GM19324 (cell line): ENCODE measurements at regions not wholly inside any gene's neighbourhood (a gene's known extent, or its start where the extent isn't known, plus 50 kb on each side); places are given as distances from the start of the nearest gene placed in this dataset.

Experiments used
- ATAC-seq: cut with Tn5 transposase; IDR thresholded peaks from one replicate; pipeline ENCODE4 v1.9.1; 2021; ENCODE audit warnings: mild to moderate bottlenecking, moderate library complexity; ENCODE audit not compliant: unreplicated experiment, low FRiP score

- no peak for ATAC-seq
Measured at GRCh38 chr16:85306071-85306792, 194.0 kb upstream of the CIBAR2 start.

- no peak for ATAC-seq
Measured at GRCh38 chr16:85306793-85307551, 194.7 kb upstream of the CIBAR2 start.

GRCh38 chr16:85307552-85308364 lies 195.5 kb upstream of the CIBAR2 start:
- ATAC-seq = no peak

DNA sequence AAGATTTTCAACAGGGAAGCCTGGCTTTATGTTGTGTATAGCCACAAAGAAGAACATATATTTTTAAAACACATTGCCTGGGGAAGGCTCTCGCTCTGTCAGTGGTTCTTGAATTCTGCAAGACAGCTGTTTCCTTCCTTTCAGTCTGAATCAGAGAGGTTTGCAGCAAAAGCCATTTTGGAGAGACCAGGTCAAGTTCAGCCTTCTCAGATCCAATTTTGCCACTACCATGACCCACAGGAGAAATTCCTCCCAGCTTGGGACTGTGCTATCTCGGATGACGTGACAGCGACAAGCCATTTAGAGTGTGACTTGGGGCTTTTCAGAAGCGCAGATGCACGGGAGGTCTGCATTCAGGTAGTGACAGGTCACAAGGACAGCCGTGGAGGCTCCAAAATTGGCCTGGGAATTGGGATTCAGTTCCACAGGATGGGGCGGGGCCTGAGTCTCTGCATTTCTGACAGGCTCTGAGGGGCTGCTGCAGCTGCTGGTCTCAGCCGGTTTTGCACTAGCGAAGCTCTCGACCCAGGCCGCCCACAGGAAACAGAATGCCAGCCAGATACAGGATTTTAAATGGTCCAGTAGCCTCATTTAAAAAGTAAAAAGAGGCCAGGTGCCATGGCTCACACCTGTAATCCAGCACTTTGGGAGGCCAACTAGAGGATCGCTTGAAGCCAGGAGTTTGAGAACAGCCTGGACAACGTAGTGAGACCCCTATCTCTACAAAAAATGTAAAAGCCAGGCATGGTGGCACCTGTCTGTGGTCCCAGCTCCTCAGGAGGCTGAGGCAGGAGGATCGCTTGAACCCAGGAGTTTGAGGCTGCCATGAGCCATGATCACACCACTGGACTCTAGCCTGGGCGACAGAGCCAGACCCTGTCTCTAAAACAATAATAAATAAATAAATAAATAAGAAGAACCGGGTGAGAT lies 196.6 kb upstream of the CIBAR2 start:
- no peak for ATAC-seq

- no peak for ATAC-seq
Measured at GRCh38 chr16:85309656-85310587, 197.7 kb upstream of the CIBAR2 start.

- no peak for ATAC-seq
Measured at GRCh38 chr16:85310868-85311585, 198.8 kb upstream of the CIBAR2 start.

- ATAC-seq = no peak
Measured at GRCh38 chr16:85311741-85312140, 199.5 kb upstream of the CIBAR2 start.

- ATAC-seq = no peak
Measured at GRCh38 chr16:85312174-85312573, 199.9 kb upstream of the CIBAR2 start.

DNA sequence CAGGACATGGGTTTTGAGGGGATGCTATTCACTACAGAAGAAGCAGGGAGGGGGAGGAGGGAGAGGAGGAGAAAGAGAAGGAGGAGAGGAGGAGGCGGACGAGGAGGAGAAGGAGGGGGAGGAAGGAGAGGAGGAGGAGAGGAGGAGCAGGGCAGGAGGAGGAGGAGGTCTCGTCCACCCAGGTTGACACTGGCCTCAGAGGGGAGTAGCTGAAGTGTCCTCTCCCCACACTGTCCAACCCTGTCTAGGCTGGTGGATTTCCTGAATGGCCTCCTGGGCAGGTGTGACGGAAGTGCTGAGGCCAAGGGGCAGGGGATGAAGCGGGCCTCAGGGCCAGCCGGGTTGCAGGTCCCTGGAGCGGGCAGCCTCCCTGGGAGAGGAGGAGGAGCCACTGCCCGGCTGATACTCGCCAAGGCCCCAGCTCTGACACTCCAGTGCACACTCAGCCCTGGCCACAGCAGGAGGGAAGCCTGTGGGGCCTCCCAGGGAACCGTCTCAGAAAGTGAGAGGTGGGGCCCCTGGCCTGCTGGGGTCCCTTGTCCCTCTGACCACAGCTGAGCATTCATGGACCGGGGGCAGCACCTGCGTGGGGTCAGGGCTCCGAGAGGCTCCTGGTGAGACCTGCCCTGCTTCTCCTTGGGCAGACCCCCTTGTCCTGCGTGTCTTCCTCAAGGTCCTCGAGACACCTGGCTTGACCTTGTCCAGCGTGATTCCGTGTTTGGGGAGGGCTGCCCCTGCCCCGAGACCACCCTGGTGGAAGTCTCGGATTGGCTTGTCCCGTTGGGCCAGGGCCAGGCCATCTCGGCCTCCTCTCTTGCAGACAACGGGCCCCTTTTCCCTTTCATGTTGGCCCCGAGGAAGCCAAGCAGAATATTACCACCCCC lies 200.6 kb upstream of the CIBAR2 start:
- ATAC-seq = no peak

DNA sequence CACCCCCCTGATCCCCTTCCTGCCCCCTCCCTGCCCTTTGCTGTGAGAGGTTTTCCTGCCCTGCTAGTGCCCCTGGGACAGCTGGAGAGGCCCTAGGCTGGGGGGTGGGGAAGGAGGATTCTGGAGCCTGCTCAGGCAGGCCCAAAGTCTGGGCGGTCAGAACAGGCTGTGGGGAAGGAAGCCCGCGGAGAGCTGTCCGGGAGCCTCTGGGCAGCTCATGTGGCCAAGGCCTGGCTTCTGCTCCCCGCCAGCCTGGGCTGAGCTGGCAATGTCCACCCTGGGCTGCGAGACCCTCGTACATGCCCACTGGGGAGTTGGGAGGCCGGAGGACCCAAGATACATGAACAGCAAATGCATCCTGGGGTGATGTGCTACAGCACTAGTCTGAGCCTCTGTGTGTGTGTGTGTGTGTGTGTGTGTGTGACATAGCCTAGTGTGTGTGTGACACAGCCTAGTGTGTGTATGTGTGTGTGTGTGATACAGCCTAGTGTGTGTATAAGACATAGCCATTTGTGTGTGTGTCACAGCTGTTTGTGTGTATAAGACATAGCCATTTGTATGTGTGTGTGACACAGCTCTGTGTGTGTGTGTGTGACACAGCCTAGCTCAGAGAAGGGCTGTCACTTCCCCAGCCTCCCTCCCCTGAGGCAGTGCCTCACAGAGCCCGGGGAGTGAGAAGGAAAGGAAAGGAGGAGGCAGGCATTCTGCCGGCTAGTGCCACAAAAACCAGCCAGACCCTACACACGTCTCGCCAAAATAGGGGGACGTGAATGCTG lies 201.4 kb upstream of the CIBAR2 start:
- no peak for ATAC-seq

DNA sequence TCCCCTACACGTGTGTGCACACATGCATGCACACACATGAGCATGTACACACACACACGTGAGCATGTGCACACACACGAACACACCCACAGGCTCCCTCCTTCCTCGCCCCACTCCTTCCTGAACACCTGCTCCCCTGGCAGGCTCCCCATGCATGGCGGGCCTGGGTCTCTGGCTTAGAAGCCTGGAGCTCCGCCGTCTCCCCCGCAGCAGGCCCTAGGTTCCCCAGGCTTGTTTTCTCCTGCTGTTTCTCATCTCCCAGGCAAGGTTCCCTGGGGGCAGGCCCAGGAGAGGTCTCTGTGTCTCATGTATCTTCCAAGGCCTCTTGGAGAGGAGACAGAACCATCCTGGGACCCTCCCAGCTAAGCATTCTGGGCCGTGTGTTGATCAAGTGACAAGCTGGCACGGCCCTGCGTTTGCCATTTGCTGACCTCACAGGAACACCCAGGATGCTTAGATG lies 202.3 kb upstream of the CIBAR2 start:
- ATAC-seq = no peak

DNA sequence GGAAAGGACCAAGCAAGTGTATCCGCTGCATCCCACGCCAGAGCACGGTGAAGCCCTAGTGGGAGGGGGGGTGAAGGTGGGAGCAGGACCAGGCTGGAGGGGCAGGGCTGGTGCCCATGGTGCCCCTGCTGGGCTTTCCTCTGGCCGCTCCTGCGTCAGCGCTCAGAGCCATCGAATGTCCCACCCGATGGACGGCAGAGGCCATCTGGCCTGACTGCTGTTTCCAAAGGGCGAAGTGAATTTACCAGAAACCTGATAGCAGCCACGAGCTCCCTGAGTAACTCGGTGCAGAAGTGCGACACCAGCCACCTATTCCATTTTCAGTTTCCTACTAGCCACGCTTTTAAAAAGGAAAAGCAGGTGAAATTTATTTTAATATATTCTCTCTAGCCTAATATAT lies 203.6 kb upstream of the CIBAR2 start:
- ATAC-seq = no peak

GRCh38 chr16:85316321-85316919 lies 204.1 kb upstream of the CIBAR2 start:
- ATAC-seq = no peak

DNA sequence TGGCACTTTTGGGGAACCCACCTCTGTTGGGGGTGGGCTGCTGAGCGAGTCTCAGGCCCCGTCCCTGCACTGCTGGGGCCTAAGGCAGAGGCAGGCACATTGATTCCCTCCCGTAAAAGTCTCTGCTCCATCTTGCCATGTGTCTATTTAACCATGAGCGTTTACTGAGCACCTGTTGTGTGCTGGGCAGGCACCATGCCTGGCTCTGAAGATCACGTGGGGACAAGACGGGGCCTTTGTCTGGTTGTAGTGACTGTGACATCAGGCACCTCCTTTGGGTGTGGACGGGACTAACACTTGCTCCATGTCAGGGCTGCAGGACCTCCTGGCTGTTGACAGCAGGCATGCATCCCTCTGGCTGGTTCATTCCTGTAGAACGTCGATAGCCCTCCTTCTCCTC lies 204.7 kb upstream of the CIBAR2 start:
- ATAC-seq = no peak

DNA sequence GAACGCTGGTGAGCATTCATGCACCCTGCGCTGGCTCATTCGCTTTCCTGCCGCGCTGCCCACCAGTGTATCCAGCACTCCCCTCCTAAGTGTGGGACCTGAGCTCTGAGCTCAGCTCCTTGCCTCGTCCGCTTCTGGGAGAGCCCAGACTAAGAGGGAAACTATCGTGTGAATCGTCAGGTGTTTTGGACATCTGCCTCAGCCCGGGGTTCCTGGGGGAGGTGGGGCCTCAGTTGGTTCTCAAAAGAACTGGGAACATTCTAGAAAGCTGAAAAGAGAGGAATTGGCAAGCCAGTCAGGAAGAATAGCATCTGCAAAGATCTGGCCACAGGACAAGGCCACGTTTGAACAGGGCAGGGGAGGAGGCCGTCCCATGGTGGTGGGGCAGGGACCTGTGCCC lies 205.4 kb upstream of the CIBAR2 start:
- ATAC-seq = no peak
